Natural killer cell (primary cell): ENCODE measurements at regions not wholly inside any gene's neighbourhood (a gene's known extent, or its start where the extent isn't known, plus 50 kb on each side); places are given as distances from the start of the nearest gene placed in this dataset.

Experiments
- ATAC-seq, 3 donors: fragments of 150-1000 bp in 2 of 3; fragments of 200-7000 bp in 1 of 3; cut with Tn5 transposase; 1 replicate in 1 of 3; 2 replicates in 2 of 3; pipeline ENCODE4 v1.10.0; 2021; ENCODE audit warnings: mild to moderate bottlenecking in 2 of 3, moderate library complexity in 2 of 3
- DNase-seq, 2 donors: peaks; one replicate each; pipeline versions ENCODE4 v3.0.0 to v3.0.0-alpha.2; 2013 to 2021; ENCODE audit warnings: mixed read lengths in 1 of 2
- H3K27ac ChIP-seq: one replicate; pipeline ENCODE4 v1.5.1; 2013; ENCODE audit warnings: mild to moderate bottlenecking, low read length
- H3K27me3 ChIP-seq: one replicate; pipeline ENCODE4 v1.6.1; 2013; ENCODE audit warnings: low read length; ENCODE audit not compliant: control insufficient read depth, insufficient read depth
- H3K36me3 ChIP-seq: one replicate; pipeline ENCODE4 v1.6.1; 2013; ENCODE audit warnings: low read length; ENCODE audit not compliant: control insufficient read depth, insufficient read depth
- H3K4me1 ChIP-seq: one replicate; pipeline ENCODE4 v1.6.1; 2013; ENCODE audit warnings: low read length; ENCODE audit not compliant: control insufficient read depth, insufficient read depth
- H3K4me3 ChIP-seq: one replicate; pipeline ENCODE4 v1.5.1; 2013; ENCODE audit warnings: low read length
- H3K9me3 ChIP-seq: one replicate; pipeline ENCODE4 v1.6.1; 2013; ENCODE audit warnings: low read length; ENCODE audit not compliant: control insufficient read depth, insufficient read depth
- H3K27ac Mint-ChIP-seq, 2 donors: one replicate each; pipeline ENCODE4 v1.8.0; 2022; ENCODE audit warnings: mild to moderate bottlenecking in 2 of 2, mixed read lengths in 2 of 2, moderate library complexity in 1 of 2
- H3K27me3 Mint-ChIP-seq, 2 donors: one replicate each; pipeline ENCODE4 v1.8.0; 2022; ENCODE audit warnings: low read depth in 2 of 2, mixed read lengths in 2 of 2
- H3K36me3 Mint-ChIP-seq: one replicate; pipeline ENCODE4 v1.8.0; 2022; ENCODE audit warnings: mixed read lengths
- H3K4me1 Mint-ChIP-seq, 2 donors: one replicate each; pipeline ENCODE4 v1.8.0; 2022; ENCODE audit warnings: mixed read lengths in 2 of 2
- H3K4me3 Mint-ChIP-seq: one replicate; pipeline ENCODE4 v1.8.0; 2022; ENCODE audit warnings: mild to moderate bottlenecking, moderate library complexity, mixed read lengths
- H3K9me3 Mint-ChIP-seq, 2 donors: one replicate each; pipeline ENCODE4 v1.8.0; 2022; ENCODE audit warnings: mixed read lengths in 2 of 2
- CTCF ChIP-seq: fragments of 200-600 bp; IDR thresholded peaks from one replicate; pipeline ENCODE4 v1.8.0; 2022; ENCODE audit warnings: antibody characterized with exemption
- WGBS: methylation state at CpG from one replicate; pipeline ENCODE4 v1.1.7; 2013; ENCODE audit warnings: missing lambda C conversion rate; ENCODE audit not compliant: insufficient coverage; 5-methylcytosine and 5-hydroxymethylcytosine counted together
- intact Hi-C: fragments of 100-400 bp; cut with micrococcal nuclease; formaldehyde crosslinking; loops from one replicate; pipeline ENCODE4 v1.14.2; 2022

GRCh38 chr10:128912568-128913311 lies 554.3 kb upstream of the MGMT start:
- no peaks in the 10 kb centered on the region for H3K4me1 ChIP-seq
- ATAC-seq (no peak), DNase-seq (no peak)
- H3K36me3 ChIP-seq: no peaks in the 10 kb centered on the region
- no peak for TF ChIP-seq CTCF
- no peak overlapping the region for H3K27ac ChIP-seq
- 69% methylated on average over 5 of the region's 6 CpGs for WGBS
- no peaks in the 10 kb centered on the region for H3K4me1 Mint-ChIP-seq
- H3K9me3 Mint-ChIP-seq: no peaks in the 10 kb centered on the region
- H3K27ac Mint-ChIP-seq: no peak overlapping the region
- peaks cover 0 to 12% of the 10 kb centered on the region in 2 donors for H3K27me3 Mint-ChIP-seq
- no peaks in the 10 kb centered on the region for H3K27me3 ChIP-seq
- no peaks in the 10 kb centered on the region for H3K36me3 Mint-ChIP-seq
- no peak overlapping the region for H3K4me3 ChIP-seq
- no peaks in the 10 kb centered on the region for H3K9me3 ChIP-seq
- H3K4me3 Mint-ChIP-seq: no peak overlapping the region
- intact Hi-C loops: no loop called here

GRCh38 chr10:128914681-128915080 lies 552.4 kb upstream of the MGMT start:
- no peaks in the 10 kb centered on the region for H3K36me3 Mint-ChIP-seq
- intact Hi-C loops: no loop called here
- peaks cover 0 to 12% of the 10 kb centered on the region in 2 donors for H3K27me3 Mint-ChIP-seq
- WGBS: 89% methylated on average over 9 of the region's 9 CpGs
- no peak overlapping the region for H3K4me3 Mint-ChIP-seq
- ATAC-seq (no peak), DNase-seq (no peak)
- no peaks in the 10 kb centered on the region for H3K9me3 ChIP-seq
- H3K27me3 ChIP-seq: no peaks in the 10 kb centered on the region
- no peak for TF ChIP-seq CTCF
- H3K4me1 Mint-ChIP-seq: no peaks in the 10 kb centered on the region
- H3K27ac Mint-ChIP-seq: no peak overlapping the region
- H3K27ac ChIP-seq: no peak overlapping the region
- no peaks in the 10 kb centered on the region for H3K36me3 ChIP-seq
- no peak overlapping the region for H3K4me3 ChIP-seq
- H3K4me1 ChIP-seq: no peaks in the 10 kb centered on the region
- no peaks in the 10 kb centered on the region for H3K9me3 Mint-ChIP-seq

- Histone ChIP-seq H3K27ac (no peak overlapping the region), H3K36me3 (no peaks in the 10 kb centered on the region), H3K4me3 (no peak overlapping the region), H3K27me3 (no peaks in the 10 kb centered on the region), H3K4me1 (no peaks in the 10 kb centered on the region), H3K9me3 (no peaks in the 10 kb centered on the region)
- 92% methylated on average over 9 of the region's 10 CpGs for WGBS
- H3K4me1 Mint-ChIP-seq: no peaks in the 10 kb centered on the region
- peaks cover 0 to 13% of the 10 kb centered on the region in 2 donors for H3K27me3 Mint-ChIP-seq
- ATAC-seq: no peak
- no peak for DNase-seq
- intact Hi-C loops: no loop called here
- no peak for TF ChIP-seq CTCF
- no peak overlapping the region for H3K4me3 Mint-ChIP-seq
- no peak overlapping the region for H3K27ac Mint-ChIP-seq
- H3K9me3 Mint-ChIP-seq: no peaks in the 10 kb centered on the region
- no peaks in the 10 kb centered on the region for H3K36me3 Mint-ChIP-seq
Observed at GRCh38 chr10:128915630-128916029, 551.4 kb upstream of the MGMT start.

GRCh38 chr10:128916383-128916782 lies 550.7 kb upstream of the MGMT start:
- Histone ChIP-seq H3K4me1 (no peaks in the 10 kb centered on the region), H3K36me3 (no peaks in the 10 kb centered on the region), H3K9me3 (no peaks in the 10 kb centered on the region), H3K4me3 (no peak overlapping the region), H3K27ac (no peak overlapping the region), H3K27me3 (no peaks in the 10 kb centered on the region)
- H3K9me3 Mint-ChIP-seq: no peaks in the 10 kb centered on the region
- intact Hi-C loops: no loop called here
- H3K4me1 Mint-ChIP-seq: no peaks in the 10 kb centered on the region
- no peaks in the 10 kb centered on the region for H3K36me3 Mint-ChIP-seq
- H3K4me3 Mint-ChIP-seq: no peak overlapping the region
- H3K27ac Mint-ChIP-seq: no peak overlapping the region
- TF ChIP-seq CTCF: no peak
- DNase-seq (no peak), ATAC-seq (no peak)
- peaks cover 0 to 14% of the 10 kb centered on the region in 2 donors for H3K27me3 Mint-ChIP-seq
- 62% methylated on average over 4 of the region's 4 CpGs for WGBS
